Retinal pigment epithelial cell (primary cell): ENCODE measurements at regions not wholly inside any gene's neighbourhood (a gene's known extent, or its start where the extent isn't known, plus 50 kb on each side); places are given as distances from the start of the nearest gene placed in this dataset.

Experiments used
- DNase-seq: peaks from one replicate; pipeline ENCODE4 v3.0.0-alpha.2; 2010; ENCODE audit warnings: low read depth
- H3K4me3 ChIP-seq: 2 replicates; pipeline ENCODE4 v1.5.1; 2011; ENCODE audit warnings: mild to moderate bottlenecking, low read length, control low read depth, moderate library complexity
- CTCF ChIP-seq: conservative IDR thresholded peaks from 2 replicates; pipeline ENCODE4 v1.5.1; 2011; ENCODE audit warnings: low read depth, low read length, control low read depth, inconsistent platforms

GRCh38 chr18:39244242-39244641, 1678.6 kb upstream of the CELF4 start:
- no peak for DNase-seq
- TF ChIP-seq CTCF, result no peak
- H3K4me3 ChIP-seq, result no peak overlapping the region

- H3K4me3 ChIP-seq, result no peak overlapping the region
- no peak for TF ChIP-seq CTCF
These were observed 1675.9 kb upstream of the CELF4 start for GRCh38 chr18:39241534-39241933.

GRCh38 chr18:39238981-39239660, 1673.5 kb upstream of the CELF4 start:
- DNase-seq, result no peak
- no peak overlapping the region for H3K4me3 ChIP-seq
- no peak for TF ChIP-seq CTCF

More at GRCh38 chr18:39241534-39241933, 1675.9 kb upstream of the CELF4 start:
- no peak for DNase-seq

GRCh38 chr18:39235118-39235719, 1669.6 kb upstream of the CELF4 start:
- DNase-seq, result no peak
- no peak overlapping the region for H3K4me3 ChIP-seq
- no peak for TF ChIP-seq CTCF

GRCh38 chr18:39232937-39233336, 1667.3 kb upstream of the CELF4 start:
- no peak for DNase-seq
- H3K4me3 ChIP-seq, result no peak overlapping the region
- no peak for TF ChIP-seq CTCF

- no peak for DNase-seq
- H3K4me3 ChIP-seq, result no peak overlapping the region
- TF ChIP-seq CTCF, result no peak
These were observed 1666.9 kb upstream of the CELF4 start for GRCh38 chr18:39232490-39232889.
